ENCODE measurements at regions not wholly inside any gene's neighbourhood (a gene's known extent, or its start where the extent isn't known, plus 50 kb on each side); places are given as distances from the start of the nearest gene placed in this dataset.

GRCh38 chr5:124193371-124193789, 553.1 kb downstream of the ZNF608 start:
- DNase-seq: no peak
- TF ChIP-seq CTCF (IDR thresholded peaks at IDR 0.05 in 8 of 11, conservative IDR thresholded peaks at IDR 0.05 in 3 of 11) (no peak), POLR2AphosphoS5 (IDR thresholded peaks at IDR 0.05) (no peak), POLR2A (IDR thresholded peaks at IDR 0.05) (no peak)
- Histone ChIP-seq H3K27me3 (replicated peaks in 1 of 7) (no peaks in the 10 kb centered on the region), H3K27ac (no peak overlapping the region), H3K4me1 (no peaks in the 10 kb centered on the region), H3K9me3 (no peaks in the 10 kb centered on the region), H3K4me3 (no peak overlapping the region), H3K36me3 (no peaks in the 10 kb centered on the region)
- intact Hi-C loops (cut with DNase I; ENCODE audit: low total_unique reads): no loop called here
- WGBS, 5 donors: 84 to 94% (median 90%) methylated on average over 4 of the region's 4 CpGs

GRCh38 chr5:124192716-124193115, 553.7 kb downstream of the ZNF608 start:
- TF ChIP-seq CTCF (IDR thresholded peaks at IDR 0.05 in 8 of 11, conservative IDR thresholded peaks at IDR 0.05 in 3 of 11): no peak
- Histone ChIP-seq H3K4me1 (no peaks in the 10 kb centered on the region), H3K9me3 (no peaks in the 10 kb centered on the region), H3K27ac (no peak overlapping the region), H3K4me3 (no peak overlapping the region), H3K27me3 (replicated peaks in 1 of 7) (no peaks in the 10 kb centered on the region), H3K36me3 (no peaks in the 10 kb centered on the region)
- intact Hi-C loops (cut with DNase I; ENCODE audit: low total_unique reads): no loop called here
- WGBS, 5 donors: 83 to 96% (median 88%) methylated on average over 3 of the region's 3 CpGs
- DNase-seq: no peak

- WGBS, 5 donors: 87 to 96% (median 91%) methylated on average over 3 of the region's 3 CpGs
- H3K36me3 ChIP-seq: no peaks in the 10 kb centered on the region
- intact Hi-C loops (cut with DNase I; ENCODE audit: low total_unique reads): no loop called here
Measured at GRCh38 chr5:124185716-124186115, 560.7 kb downstream of the ZNF608 start.

GRCh38 chr5:124182133-124182532, 564.3 kb downstream of the ZNF608 start:
- no peak overlapping the region for H3K27ac ChIP-seq
- no peaks in the 10 kb centered on the region for H3K27me3 ChIP-seq (replicated peaks in 1 of 7)
- H3K4me3 ChIP-seq: no peak overlapping the region
- no peaks in the 10 kb centered on the region for H3K9me3 ChIP-seq
- TF ChIP-seq CTCF (IDR thresholded peaks at IDR 0.05 in 8 of 11, conservative IDR thresholded peaks at IDR 0.05 in 3 of 11): no peak
- no peak for TF ChIP-seq POLR2A (IDR thresholded peaks at IDR 0.05)
- no peak for TF ChIP-seq POLR2AphosphoS5 (IDR thresholded peaks at IDR 0.05)
- H3K4me1 ChIP-seq: no peaks in the 10 kb centered on the region
- intact Hi-C loops (cut with DNase I; ENCODE audit: low total_unique reads): no loop called here
- no peaks in the 10 kb centered on the region for H3K36me3 ChIP-seq
- DNase-seq: no peak

More at GRCh38 chr5:124185716-124186115, 560.7 kb downstream of the ZNF608 start:
- no peak for TF ChIP-seq POLR2AphosphoS5 (IDR thresholded peaks at IDR 0.05)
- no peak for TF ChIP-seq CTCF (IDR thresholded peaks at IDR 0.05 in 8 of 11, conservative IDR thresholded peaks at IDR 0.05 in 3 of 11)
- H3K4me3 ChIP-seq: no peak overlapping the region
- H3K27me3 ChIP-seq (replicated peaks in 1 of 7): no peaks in the 10 kb centered on the region
- H3K27ac ChIP-seq: no peak overlapping the region
- H3K9me3 ChIP-seq: no peaks in the 10 kb centered on the region
- DNase-seq: no peak
- H3K4me1 ChIP-seq: no peaks in the 10 kb centered on the region

Data from spleen (tissue), 11 donors.